IPS-NIHi7 (cell line): ENCODE measurements at regions not wholly inside any gene's neighbourhood (a gene's known extent, or its start where the extent isn't known, plus 50 kb on each side); places are given as distances from the start of the nearest gene placed in this dataset.
"Not testable (repeated sequence)": the region's sequence is repeated elsewhere in the genome, so short reads cannot be mapped to it uniquely, and the experiment has no call there.

Experiments used
- DNase-seq: peaks from one replicate; pipeline ENCODE4 v3.0.0; 2012; ENCODE audit warnings: mixed read lengths; ENCODE audit errors: extremely low spot score

- DNase-seq = no peak
Observed at GRCh38 chr3:177842743-177843734, 645.8 kb upstream of the TBL1XR1 start.

DNA sequence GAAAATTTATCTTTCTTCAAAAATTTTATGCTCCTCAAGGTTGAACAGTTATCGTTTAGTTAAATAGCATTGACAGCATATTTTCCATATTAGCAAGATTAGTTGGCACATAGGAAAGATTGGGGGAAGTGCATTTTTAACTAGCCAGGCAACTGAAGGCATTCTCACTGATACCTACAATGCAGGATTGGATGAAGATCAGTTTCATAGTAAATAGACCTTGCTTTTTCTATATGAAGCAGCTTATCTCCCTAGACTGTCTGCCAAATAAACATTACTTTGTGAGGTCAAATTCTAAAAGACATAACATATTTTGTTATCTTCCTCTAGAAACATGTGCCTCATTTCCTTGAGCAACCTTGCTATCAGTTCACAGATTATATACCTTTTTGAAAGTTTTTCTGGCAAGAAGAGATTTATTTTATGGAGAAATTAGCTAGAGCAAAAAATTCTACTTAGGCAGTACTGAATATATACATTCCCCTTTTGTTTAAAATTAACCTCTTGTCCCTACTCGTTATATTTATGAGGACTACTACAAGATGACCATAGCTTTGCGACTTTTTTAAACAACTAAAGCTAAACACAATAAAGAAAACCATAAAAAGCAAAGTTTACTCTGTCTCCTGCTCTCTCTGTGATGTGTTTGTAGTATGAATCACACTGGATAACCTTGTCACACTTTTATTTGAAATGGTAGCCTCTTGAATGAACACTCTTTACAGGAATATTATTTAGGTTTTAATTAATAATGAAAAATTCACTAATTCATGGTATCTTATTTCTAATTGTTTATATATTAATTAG, 654.9 kb upstream of the TBL1XR1 start:
- no peak for DNase-seq

- no peak for DNase-seq
Observed at GRCh38 chr3:177855021-177855420, 657.7 kb upstream of the TBL1XR1 start.

DNA sequence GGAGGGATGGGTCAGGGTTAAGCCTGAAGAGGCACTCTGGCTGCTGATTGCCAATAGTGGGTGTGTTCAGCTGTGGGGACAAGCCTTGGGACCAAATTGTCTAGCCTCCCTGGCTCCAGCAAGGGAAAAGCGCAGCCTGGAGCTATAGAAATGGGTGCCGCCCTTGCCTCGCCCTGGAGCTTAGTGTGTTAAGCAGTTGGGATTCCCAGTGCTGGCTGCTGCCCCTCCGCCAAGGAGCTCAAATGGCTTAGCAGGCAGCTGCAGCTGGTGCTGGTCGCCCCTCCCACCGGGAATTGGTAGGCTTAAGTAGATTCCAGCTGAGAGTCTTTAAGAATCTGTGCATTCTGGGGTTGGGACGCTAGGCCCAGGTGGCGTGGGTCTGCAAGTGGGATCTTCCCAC, 662.9 kb upstream of the TBL1XR1 start:
- no peak for DNase-seq

DNA sequence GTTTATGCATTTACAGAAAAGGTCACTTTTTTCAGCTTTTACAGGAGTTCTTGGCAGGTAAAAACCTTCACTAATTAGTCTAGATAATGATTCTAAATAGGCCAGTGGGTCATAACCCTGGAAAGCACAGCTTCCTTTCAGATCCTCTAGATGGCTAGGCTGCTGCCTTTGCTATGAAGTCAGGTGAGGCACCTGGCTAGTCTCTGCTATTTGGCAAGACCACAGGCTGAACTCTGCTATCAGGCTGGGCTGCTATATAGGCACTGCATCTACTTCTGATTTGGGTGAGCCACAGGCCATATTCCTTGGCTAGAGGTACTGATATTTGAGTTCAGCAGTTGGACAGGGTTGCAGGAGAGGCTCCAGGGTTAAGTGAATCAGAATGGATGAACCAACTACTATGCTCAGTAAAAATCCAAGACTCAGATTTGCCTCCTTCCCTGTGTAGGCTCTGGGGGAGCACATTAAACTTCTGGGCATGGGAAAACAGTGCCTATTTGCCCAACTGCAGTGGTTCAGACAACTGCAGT, 665.7 kb upstream of the TBL1XR1 start:
- no peak for DNase-seq

DNA sequence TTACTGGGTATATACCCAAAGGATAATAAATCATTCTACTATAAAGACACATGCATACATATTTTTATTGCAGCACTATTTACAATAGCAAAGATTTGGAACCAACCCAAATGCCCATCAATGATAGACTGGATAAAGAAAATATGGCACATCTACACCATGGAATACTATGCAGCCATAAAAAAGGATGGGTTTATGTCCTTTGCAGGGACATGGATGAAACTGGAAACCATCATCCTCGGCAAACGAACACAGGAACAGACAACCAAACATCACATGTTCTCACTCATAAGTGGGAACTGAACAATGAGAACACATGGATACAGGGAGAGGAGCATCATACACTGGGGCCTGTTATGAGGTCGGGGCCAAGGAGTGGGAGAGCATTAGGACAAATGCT, 665.0 kb upstream of the KCNMB2 start:
- DNase-seq = not testable (repeated sequence)

DNA sequence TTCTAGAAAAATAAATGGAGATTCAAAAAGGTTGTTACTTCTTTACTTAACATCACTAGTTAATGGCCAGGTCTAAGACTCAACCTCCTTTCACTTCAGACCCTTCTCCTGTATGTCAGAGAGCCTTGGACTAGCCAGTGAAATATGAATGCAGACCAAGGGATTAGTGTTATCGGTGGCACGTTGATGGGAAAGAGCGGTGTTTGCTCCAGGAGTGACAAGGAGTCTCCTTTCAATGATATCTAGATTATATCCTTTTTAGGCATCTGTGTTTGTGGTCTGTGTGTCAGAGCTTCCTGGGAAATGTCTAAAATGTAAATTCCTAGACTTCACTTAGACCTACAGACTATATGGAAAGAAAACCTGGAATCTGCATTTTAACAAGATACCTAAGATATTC, 658.0 kb upstream of the KCNMB2 start:
- no peak for DNase-seq

DNA sequence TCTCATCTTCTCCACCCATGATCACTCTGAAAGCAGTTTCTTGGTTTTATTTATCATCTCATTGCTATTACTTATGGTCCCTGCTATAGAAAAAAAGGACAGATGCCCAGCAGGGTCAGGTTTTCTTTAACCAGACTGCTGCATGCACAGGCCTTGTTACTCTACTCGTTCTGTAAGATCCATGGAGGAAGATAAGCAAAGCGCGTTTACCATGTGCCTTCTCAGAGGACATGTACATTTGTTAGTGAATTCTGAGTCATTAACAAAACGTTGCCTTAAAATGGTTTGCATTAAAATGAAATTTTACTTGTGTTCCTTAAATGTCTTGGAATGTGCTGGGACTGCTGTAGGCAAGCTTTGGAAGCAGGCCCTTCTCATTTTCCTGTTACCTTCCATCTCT, 657.3 kb upstream of the KCNMB2 start:
- DNase-seq = no peak

DNA sequence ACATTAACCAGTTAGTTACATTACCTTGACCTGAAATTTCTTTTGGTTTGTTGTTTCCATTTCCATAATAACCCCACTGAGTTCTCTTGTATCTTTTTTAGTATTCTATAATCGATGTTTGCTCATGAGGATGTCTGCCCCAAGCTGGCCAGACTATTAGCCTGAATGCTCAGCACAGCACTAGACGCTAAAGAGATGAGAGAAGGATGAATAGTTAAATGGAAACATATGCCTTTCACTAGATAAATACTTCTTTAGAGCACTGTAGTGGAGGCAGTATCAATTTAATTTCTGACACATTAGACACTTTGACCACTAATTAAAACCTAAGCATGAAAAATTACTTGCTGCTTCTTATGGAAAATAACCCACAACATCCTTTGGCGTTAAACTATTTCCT, 654.9 kb upstream of the KCNMB2 start:
- DNase-seq = no peak

- no peak for DNase-seq
Observed at GRCh38 chr3:177882124-177882648, 654.0 kb upstream of the KCNMB2 start.

DNA sequence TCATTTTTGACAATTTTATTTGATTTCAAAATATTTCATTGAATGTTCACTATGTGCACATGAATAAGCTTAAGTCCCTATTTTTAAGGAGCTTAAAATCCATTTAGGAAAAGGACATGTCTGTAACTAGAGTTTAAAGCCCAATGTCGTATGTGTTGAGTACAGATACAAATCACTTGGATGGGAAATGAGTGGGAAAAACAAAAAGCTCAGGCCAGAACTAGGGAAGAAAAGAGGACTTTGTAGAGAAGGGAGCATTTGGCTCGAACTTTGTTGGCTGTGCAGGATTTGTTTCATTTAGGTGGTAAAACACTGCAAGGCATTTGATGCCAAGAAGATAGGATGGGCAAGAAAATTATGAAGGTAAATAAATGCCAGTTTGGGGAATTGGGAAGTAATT, 653.1 kb upstream of the KCNMB2 start:
- DNase-seq = no peak

GRCh38 chr3:177883957-177884356, 652.3 kb upstream of the KCNMB2 start:
- DNase-seq = no peak

DNA sequence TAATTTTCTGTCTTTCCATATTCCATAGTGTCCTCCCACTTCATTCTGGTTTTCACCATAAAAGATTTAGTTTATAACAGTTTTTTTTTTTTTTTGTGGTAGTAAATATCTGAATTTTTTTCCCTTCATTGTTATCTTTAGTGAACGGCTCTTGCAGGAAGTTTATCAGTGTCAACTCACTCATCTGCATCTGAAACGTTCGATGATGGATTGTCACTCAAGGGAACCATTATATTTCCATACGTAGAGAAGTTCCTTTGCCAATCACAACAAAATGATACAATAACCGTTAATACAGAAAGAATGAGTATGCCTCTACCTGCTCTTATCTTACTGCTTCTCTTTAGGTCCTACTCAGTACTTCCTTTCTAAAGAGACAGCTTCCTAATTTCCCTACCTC, 651.2 kb upstream of the KCNMB2 start:
- DNase-seq = no peak

- DNase-seq = no peak
Observed at GRCh38 chr3:177886501-177886900, 649.7 kb upstream of the KCNMB2 start.

DNA sequence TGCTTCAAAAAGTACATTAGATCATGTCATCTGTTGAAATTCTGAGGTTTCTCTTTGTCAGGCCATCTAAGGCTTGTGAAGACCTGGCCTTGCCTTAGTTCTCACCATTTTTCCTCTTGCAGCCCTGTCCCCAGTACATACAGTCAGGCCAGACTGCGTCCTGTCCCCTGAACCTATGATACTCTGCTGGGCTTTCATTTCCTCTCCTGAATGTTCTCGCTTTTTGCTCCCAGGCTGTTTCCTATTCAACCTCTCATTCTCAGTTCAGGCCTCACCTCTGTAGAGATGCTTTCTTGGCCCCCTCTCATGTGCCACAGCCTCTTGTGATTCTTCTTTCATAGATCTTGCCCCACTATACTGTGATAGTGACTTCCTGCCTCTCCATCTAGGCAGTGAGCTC, 648.8 kb upstream of the KCNMB2 start:
- DNase-seq = no peak

DNA sequence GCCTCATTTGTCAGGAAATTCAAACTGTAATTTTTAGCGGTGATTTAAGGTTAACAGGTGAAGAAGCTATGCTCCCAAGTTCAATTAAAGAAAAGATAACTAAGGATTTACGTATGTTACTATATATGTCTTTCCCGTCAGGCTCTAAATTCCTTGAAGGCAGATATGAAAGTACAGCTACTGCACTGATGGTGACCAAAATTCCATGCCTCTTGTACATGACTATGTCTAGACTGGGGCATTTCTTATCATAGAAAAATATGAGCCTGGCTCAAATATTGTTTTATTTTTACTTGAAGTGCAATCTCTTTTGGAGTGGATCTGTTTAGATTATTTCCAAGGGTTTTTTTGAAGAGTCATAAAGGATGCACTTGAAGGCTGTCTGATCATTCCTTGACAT, 647.1 kb upstream of the KCNMB2 start:
- DNase-seq = no peak

- no peak for DNase-seq
Observed at GRCh38 chr3:177889652-177890358, 646.4 kb upstream of the KCNMB2 start.

DNA sequence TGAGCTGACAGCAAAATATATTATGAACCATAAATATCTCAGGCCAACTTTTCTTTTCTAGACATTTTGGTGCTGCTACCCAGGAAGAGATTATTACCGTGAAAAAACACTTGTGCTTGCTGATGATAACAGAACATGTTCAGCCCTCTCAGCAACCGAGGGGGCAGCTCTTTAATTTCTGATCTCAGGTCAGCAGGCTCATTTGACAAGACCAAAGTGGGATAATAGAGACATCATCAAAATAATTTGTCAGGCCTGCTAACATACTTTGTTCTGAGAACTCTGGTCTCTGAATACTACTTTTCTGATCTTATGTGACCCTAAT, 645.9 kb upstream of the KCNMB2 start:
- no peak for DNase-seq

DNA sequence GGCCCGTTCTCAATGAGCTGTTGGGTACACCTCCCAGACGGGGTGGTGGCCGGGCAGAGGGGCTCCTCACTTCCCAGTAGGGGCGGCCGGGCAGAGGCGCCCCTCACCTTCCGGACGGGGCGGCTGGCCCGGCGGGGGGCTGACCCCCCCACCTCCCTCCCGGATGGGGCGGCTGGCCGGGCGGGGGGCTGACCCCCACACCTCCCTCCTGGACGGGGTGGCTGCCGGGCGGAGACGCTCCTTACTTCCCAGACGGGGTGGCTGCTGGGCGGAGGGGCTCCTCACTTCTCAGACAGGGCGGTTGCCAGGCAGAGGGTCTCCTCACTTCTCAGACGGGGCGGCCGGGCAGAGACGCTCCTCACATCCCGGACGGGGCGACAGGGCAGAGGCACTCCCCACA, 644.7 kb upstream of the KCNMB2 start:
- not testable (repeated sequence) for DNase-seq

DNA sequence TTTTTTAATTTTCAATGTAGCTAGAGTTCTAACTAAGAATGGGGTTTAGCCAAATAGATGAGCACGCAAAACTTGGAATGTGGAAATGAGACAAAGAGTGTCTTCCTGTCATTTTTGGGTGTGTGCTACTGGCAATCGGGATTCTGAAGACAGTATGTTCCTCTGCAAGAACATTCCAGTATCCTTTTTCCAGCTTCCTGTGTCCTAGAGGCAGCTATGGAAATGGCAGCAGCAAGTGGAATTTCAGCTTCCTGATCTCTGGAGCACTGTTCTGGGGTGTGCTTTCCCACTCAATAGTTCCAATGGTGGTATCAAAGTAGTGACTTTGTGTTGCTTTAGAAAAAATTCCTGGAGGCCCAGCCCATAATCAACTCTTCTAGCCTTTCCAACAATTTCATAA, 642.9 kb upstream of the KCNMB2 start:
- no peak for DNase-seq

DNA sequence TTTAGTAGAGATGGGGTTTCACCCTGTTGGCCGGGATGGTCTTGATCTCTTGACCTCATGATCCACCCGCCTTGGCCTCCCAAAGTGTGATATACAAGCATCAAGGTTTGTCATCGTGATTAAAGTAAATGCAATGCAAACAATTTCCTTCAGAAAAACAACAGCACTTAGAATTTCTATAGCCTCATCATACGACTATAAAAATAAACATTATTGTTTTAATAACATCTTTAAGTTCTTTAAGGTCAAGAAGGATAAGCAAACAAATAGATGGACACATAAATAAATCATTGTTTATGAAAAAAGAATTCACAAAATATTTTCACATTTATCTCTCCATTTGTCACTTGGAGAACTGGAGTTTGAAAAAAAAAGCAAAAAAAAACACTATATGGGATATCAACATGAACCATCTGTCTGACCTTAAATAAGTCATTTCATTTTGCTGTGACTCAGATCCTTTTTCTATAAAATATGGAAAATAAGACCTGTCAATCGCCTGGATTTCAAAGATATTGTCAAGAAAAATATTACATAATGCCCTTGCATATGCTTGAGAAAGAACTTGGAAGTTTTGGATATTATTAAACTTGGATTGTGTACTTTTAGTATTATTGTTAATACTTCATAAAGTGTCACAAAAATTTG, 642.0 kb upstream of the KCNMB2 start:
- DNase-seq = no peak
